ENCODE measurements at regions not wholly inside any gene's neighbourhood (a gene's known extent, or its start where the extent isn't known, plus 50 kb on each side); places are given as distances from the start of the nearest gene placed in this dataset.

DNA sequence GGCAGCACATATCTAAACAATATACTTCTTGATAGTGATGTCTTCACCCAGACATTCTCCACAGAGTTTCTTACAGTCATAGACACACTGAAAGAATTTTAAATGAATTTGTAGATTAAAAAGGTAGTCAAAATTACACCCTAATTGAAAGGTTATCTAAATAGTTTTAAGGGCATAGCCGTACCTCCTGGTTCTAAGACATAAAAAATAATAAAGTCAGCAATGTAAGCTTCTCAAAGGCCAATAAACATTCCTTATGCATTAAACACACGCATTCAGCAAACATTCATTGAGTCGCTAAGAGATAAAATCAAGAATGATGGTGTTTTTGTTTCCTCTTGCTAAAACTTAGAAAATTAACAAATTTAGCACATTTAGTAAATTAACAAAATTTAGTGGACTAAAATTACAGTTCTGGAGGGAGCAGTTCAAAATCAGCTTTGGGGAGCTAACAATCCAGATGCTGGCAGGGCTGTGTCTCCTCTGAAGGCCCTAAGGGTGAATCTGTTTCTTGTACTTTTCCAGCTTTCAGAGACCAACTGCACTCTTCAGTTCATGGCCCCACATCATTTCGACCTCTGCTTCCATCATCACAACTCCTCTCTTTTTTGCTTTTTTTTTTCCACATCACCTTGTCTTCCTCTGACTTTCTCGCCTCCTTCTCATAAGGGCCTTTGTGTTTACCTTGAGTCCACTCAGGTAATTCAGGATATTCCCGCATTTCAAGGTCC lies 516.5 kb downstream of the DNAH5 start:
- H3K9me3 ChIP-seq = no peaks in the 10 kb centered on the region
- H3K9ac ChIP-seq (ENCODE audit: low read depth in 2 of 2, low read length in 2 of 2) = no peak overlapping the region
- no peak overlapping the region for H3K27ac ChIP-seq
- H3K36me3 ChIP-seq = no peaks in the 10 kb centered on the region
- no peaks in the 10 kb centered on the region for H3K4me1 ChIP-seq
- no peak for DNase-seq
- H3K27me3 ChIP-seq = no peaks in the 10 kb centered on the region
- no peak for TF ChIP-seq CTCF (IDR thresholded peaks at IDR 0.05)
- no peak overlapping the region for H3K4me3 ChIP-seq
- intact Hi-C loops (cut with DNase I) = no loop called here

GRCh38 chr5:13412040-13412595 lies 532.4 kb downstream of the DNAH5 start:
- intact Hi-C loops (cut with DNase I) = no loop called here
- no peak for TF ChIP-seq CTCF (IDR thresholded peaks at IDR 0.05)
- Histone ChIP-seq H3K27ac (no peak overlapping the region), H3K9me3 (no peaks in the 10 kb centered on the region), H3K4me1 (no peaks in the 10 kb centered on the region), H3K36me3 (no peaks in the 10 kb centered on the region), H3K4me3 (no peak overlapping the region), H3K9ac (ENCODE audit: low read depth in 2 of 2, low read length in 2 of 2) (no peak overlapping the region), H3K27me3 (no peaks in the 10 kb centered on the region)
- no peak for DNase-seq

GRCh38 chr5:13408616-13409015 lies 535.9 kb downstream of the DNAH5 start:
- no peak for DNase-seq

GRCh38 chr5:13403351-13403750 lies 541.1 kb downstream of the DNAH5 start:
- H3K9me3 ChIP-seq = no peaks in the 10 kb centered on the region
- H3K36me3 ChIP-seq = no peaks in the 10 kb centered on the region
- H3K27me3 ChIP-seq = no peaks in the 10 kb centered on the region
- H3K4me3 ChIP-seq = no peak overlapping the region
- no peak overlapping the region for H3K9ac ChIP-seq (ENCODE audit: low read depth in 2 of 2, low read length in 2 of 2)
- intact Hi-C loops (cut with DNase I) = no loop called here
- no peak for TF ChIP-seq CTCF (IDR thresholded peaks at IDR 0.05)
- no peak for DNase-seq
- H3K27ac ChIP-seq = no peak overlapping the region
- H3K4me1 ChIP-seq = no peaks in the 10 kb centered on the region

More at GRCh38 chr5:13408616-13409015, 535.9 kb downstream of the DNAH5 start:
- H3K4me3 ChIP-seq = no peak overlapping the region
- no peaks in the 10 kb centered on the region for H3K4me1 ChIP-seq
- H3K9ac ChIP-seq (ENCODE audit: low read depth in 2 of 2, low read length in 2 of 2) = no peak overlapping the region
- TF ChIP-seq CTCF (IDR thresholded peaks at IDR 0.05) = no peak
- no peaks in the 10 kb centered on the region for H3K36me3 ChIP-seq
- H3K9me3 ChIP-seq = no peaks in the 10 kb centered on the region
- intact Hi-C loops (cut with DNase I) = no loop called here
- no peaks in the 10 kb centered on the region for H3K27me3 ChIP-seq
- H3K27ac ChIP-seq = no peak overlapping the region

DNA sequence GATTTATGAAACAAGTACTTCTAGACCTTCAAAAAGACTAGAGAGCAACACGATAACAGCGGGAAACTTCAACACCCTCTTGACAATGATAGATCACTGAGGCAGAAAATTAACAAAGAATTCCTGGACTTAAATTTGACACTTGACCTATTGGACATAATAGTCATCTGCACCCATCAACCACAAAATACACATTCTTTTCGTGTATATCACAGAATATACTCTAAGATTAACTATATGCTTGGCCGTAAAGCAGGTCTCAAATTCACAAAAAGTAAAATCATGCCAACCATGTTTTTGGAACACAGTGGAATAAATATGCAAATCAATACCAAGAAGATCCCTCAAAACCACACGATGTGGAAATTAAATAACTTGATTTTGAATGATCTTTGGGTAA lies 559.4 kb downstream of the DNAH5 start:
- Histone ChIP-seq H3K27me3 (no peaks in the 10 kb centered on the region), H3K36me3 (no peaks in the 10 kb centered on the region), H3K4me1 (no peaks in the 10 kb centered on the region), H3K27ac (no peak overlapping the region), H3K9ac (ENCODE audit: low read depth in 2 of 2, low read length in 2 of 2) (no peak overlapping the region), H3K4me3 (no peak overlapping the region), H3K9me3 (no peaks in the 10 kb centered on the region)
- no peak for DNase-seq
- no peak for TF ChIP-seq CTCF (IDR thresholded peaks at IDR 0.05)
- intact Hi-C loops (cut with DNase I) = no loop called here

Data from colonic mucosa (tissue), 4 donors.